SKM-1 (cell line): ENCODE measurements at regions not wholly inside any gene's neighbourhood (a gene's known extent, or its start where the extent isn't known, plus 50 kb on each side); places are given as distances from the start of the nearest gene placed in this dataset.
"Not testable (repeated sequence)": the region's sequence is repeated elsewhere in the genome, so short reads cannot be mapped to it uniquely, and the experiment has no call there.

Experiments used
- DNase-seq: peaks from one replicate; lab custom pipeline; 2025; ENCODE audit not compliant: unreplicated experiment; lab: John Stamatoyannopoulos, UW

- DNase-seq: no peak
These were observed 198.4 kb upstream of the NR2F2 start for GRCh38 chr15:96132126-96132525.

- no peak for DNase-seq
These were observed 195.1 kb upstream of the NR2F2 start for GRCh38 chr15:96135166-96136093.

- no peak for DNase-seq
These were observed 191.5 kb upstream of the NR2F2 start for GRCh38 chr15:96138985-96139384.

GRCh38 chr15:96142498-96142897, 188.0 kb upstream of the NR2F2 start:
- no peak for DNase-seq

GRCh38 chr15:96144734-96145133, 185.8 kb upstream of the NR2F2 start:
- no peak for DNase-seq

- no peak for DNase-seq
These were observed 183.8 kb upstream of the NR2F2 start for GRCh38 chr15:96146726-96147125.

- no peak for DNase-seq
These were observed 183.2 kb upstream of the NR2F2 start for GRCh38 chr15:96147267-96147666.

GRCh38 chr15:96150254-96150653, 180.2 kb upstream of the NR2F2 start:
- DNase-seq: no peak

GRCh38 chr15:96151749-96152148, 178.8 kb upstream of the NR2F2 start:
- DNase-seq: not testable (repeated sequence)

- DNase-seq: no peak
These were observed 176.6 kb upstream of the NR2F2 start for GRCh38 chr15:96153929-96154328.

- no peak for DNase-seq
These were observed 171.6 kb upstream of the NR2F2 start for GRCh38 chr15:96158938-96159337.

- no peak for DNase-seq
These were observed 170.2 kb upstream of the NR2F2 start for GRCh38 chr15:96160269-96160668.

GRCh38 chr15:96160800-96161199, 169.7 kb upstream of the NR2F2 start:
- DNase-seq: no peak

GRCh38 chr15:96162322-96162721, 168.2 kb upstream of the NR2F2 start:
- DNase-seq: no peak

- no peak for DNase-seq
These were observed 165.4 kb upstream of the NR2F2 start for GRCh38 chr15:96165081-96165480.

- no peak for DNase-seq
These were observed 164.7 kb upstream of the NR2F2 start for GRCh38 chr15:96165775-96166174.

GRCh38 chr15:96166223-96167200, 164.0 kb upstream of the NR2F2 start:
- no peak for DNase-seq

- not testable (repeated sequence) for DNase-seq
These were observed 159.9 kb upstream of the NR2F2 start for GRCh38 chr15:96170616-96170978.

- DNase-seq: no peak
These were observed 159.3 kb upstream of the NR2F2 start for GRCh38 chr15:96170979-96171739.

- no peak for DNase-seq
These were observed 158.6 kb upstream of the NR2F2 start for GRCh38 chr15:96171853-96172296.

GRCh38 chr15:96172417-96172816, 158.1 kb upstream of the NR2F2 start:
- no peak for DNase-seq
